ENCODE measurements at regions not wholly inside any gene's neighbourhood (a gene's known extent, or its start where the extent isn't known, plus 50 kb on each side); places are given as distances from the start of the nearest gene placed in this dataset.

- Mint-ChIP-seq H3K9me3 (no peaks in the 10 kb centered on the region), H3K27me3 (no peaks in the 10 kb centered on the region), H3K4me3 (no peak overlapping the region), H3K4me1 (peaks cover 6% of the 10 kb centered on the region), H3K36me3 (ENCODE audit: low read depth) (no peaks in the 10 kb centered on the region), H3K27ac (no peak overlapping the region)
- intact Hi-C loops (cut with micrococcal nuclease) = no loop called here
- ChIA-PET CTCF (no interaction called here), POLR2A (no interaction called here)
- ATAC-seq (ENCODE audit: low read depth) (no peak), DNase-seq (no peak)
- no peak for TF ChIP-seq CTCF (IDR thresholded peaks at IDR 0.05)
Measured at GRCh38 chr10:107427016-107427415, 262.5 kb upstream of the SORCS1 start.

GRCh38 chr10:107425931-107426553, 261.5 kb upstream of the SORCS1 start:
- Mint-ChIP-seq H3K9me3 (no peaks in the 10 kb centered on the region), H3K27me3 (no peaks in the 10 kb centered on the region), H3K36me3 (ENCODE audit: low read depth) (no peaks in the 10 kb centered on the region), H3K4me3 (peak overlapping the region; percentile 44), H3K27ac (no peak overlapping the region), H3K4me1 (peaks cover 6% of the 10 kb centered on the region)
- no peak for TF ChIP-seq CTCF (IDR thresholded peaks at IDR 0.05)
- intact Hi-C loops (cut with micrococcal nuclease) = no loop called here
- ATAC-seq (ENCODE audit: low read depth) (peak; percentile 31), DNase-seq (no peak)
- ChIA-PET POLR2A (no interaction called here), CTCF (no interaction called here)

GRCh38 chr10:107424628-107425027, 260.1 kb upstream of the SORCS1 start:
- POLR2A ChIA-PET = no interaction called here
- ATAC-seq (ENCODE audit: low read depth) (no peak), DNase-seq (no peak)
- Mint-ChIP-seq H3K36me3 (ENCODE audit: low read depth) (no peaks in the 10 kb centered on the region), H3K9me3 (no peaks in the 10 kb centered on the region), H3K27me3 (no peaks in the 10 kb centered on the region), H3K4me3 (no peak overlapping the region), H3K27ac (no peak overlapping the region), H3K4me1 (peaks cover 6% of the 10 kb centered on the region)
- intact Hi-C loops (cut with micrococcal nuclease) = no loop called here
- TF ChIP-seq CTCF (IDR thresholded peaks at IDR 0.05) = no peak
- CTCF ChIA-PET = no interaction called here

GRCh38 chr10:107423903-107424302, 259.4 kb upstream of the SORCS1 start:
- Mint-ChIP-seq H3K4me1 (peaks cover 6% of the 10 kb centered on the region), H3K27me3 (no peaks in the 10 kb centered on the region), H3K36me3 (ENCODE audit: low read depth) (no peaks in the 10 kb centered on the region), H3K4me3 (no peak overlapping the region), H3K27ac (no peak overlapping the region), H3K9me3 (no peaks in the 10 kb centered on the region)
- ChIA-PET CTCF (interaction anchor here (1.2 kb wide), 1 partner anchor 14 kb away, joined by 4 read pairs; no protein-coding TSS in a partner anchor), POLR2A (no interaction called here)
- DNase-seq = no peak
- TF ChIP-seq CTCF (IDR thresholded peaks at IDR 0.05) = no peak
- no peak for ATAC-seq (ENCODE audit: low read depth)
- intact Hi-C loops (cut with micrococcal nuclease) = no loop called here

- Mint-ChIP-seq H3K27ac (no peak overlapping the region), H3K36me3 (ENCODE audit: low read depth) (no peaks in the 10 kb centered on the region), H3K4me3 (no peak overlapping the region), H3K27me3 (no peaks in the 10 kb centered on the region), H3K9me3 (no peaks in the 10 kb centered on the region), H3K4me1 (peaks cover 10% of the 10 kb centered on the region)
- ATAC-seq (ENCODE audit: low read depth) (no peak), DNase-seq (no peak)
- ChIA-PET CTCF (no interaction called here), POLR2A (no interaction called here)
- TF ChIP-seq CTCF (IDR thresholded peaks at IDR 0.05) = no peak
- intact Hi-C loops (cut with micrococcal nuclease) = no loop called here
Measured at GRCh38 chr10:107422681-107423080, 258.2 kb upstream of the SORCS1 start.
